Trophoblast cell (in vitro differentiated cells and primary cell): ENCODE measurements at regions not wholly inside any gene's neighbourhood (a gene's known extent, or its start where the extent isn't known, plus 50 kb on each side); places are given as distances from the start of the nearest gene placed in this dataset.
A peak's percentile ranks its signal among the peaks of the same experiment; 100 is the strongest.
"Not testable (repeated sequence)": the region's sequence is repeated elsewhere in the genome, so short reads cannot be mapped to it uniquely, and the experiment has no call there.

Experiments
- DNase-seq, 2 donors: peaks; one replicate each; pipeline ENCODE4 v3.0.0-alpha.2; 2016
- H2AFZ ChIP-seq: 2 replicates; pipeline ENCODE4 v1.6.1; 2013; ENCODE audit warnings: low read length, moderate library complexity, mild to moderate bottlenecking; ENCODE audit not compliant: insufficient read depth, poor library complexity
- H2AK5ac ChIP-seq: 2 replicates; pipeline ENCODE4 v1.6.1; 2013; ENCODE audit warnings: mild to moderate bottlenecking, low read length
- H2BK120ac ChIP-seq: 2 replicates; pipeline ENCODE4 v1.6.1; 2013; ENCODE audit warnings: low read length, mild to moderate bottlenecking, moderate library complexity; ENCODE audit not compliant: insufficient read depth, poor library complexity
- H2BK12ac ChIP-seq: 2 replicates; pipeline ENCODE4 v1.6.1; 2013; ENCODE audit warnings: mild to moderate bottlenecking, low read length, moderate library complexity
- H2BK5ac ChIP-seq: 2 replicates; pipeline ENCODE4 v1.6.1; 2013; ENCODE audit warnings: low read length, low read depth, moderate library complexity, mild to moderate bottlenecking; ENCODE audit not compliant: poor library complexity
- H3K14ac ChIP-seq: 2 replicates; pipeline ENCODE4 v1.6.1; 2013; ENCODE audit warnings: mild to moderate bottlenecking, low read length
- H3K18ac ChIP-seq: 2 replicates; pipeline ENCODE4 v1.6.1; 2013; ENCODE audit warnings: mild to moderate bottlenecking, low read length
- H3K23ac ChIP-seq: 2 replicates; pipeline ENCODE4 v1.6.1; 2013; ENCODE audit warnings: low read length
- H3K27ac ChIP-seq: 2 replicates; pipeline ENCODE4 v1.5.1; 2013; ENCODE audit warnings: low read depth, mild to moderate bottlenecking, inconsistent platforms, low read length, moderate library complexity
- H3K27me3 ChIP-seq: 2 replicates; pipeline ENCODE4 v1.6.1; 2013; ENCODE audit warnings: inconsistent platforms, mild to moderate bottlenecking, low read length, moderate library complexity; ENCODE audit not compliant: insufficient read depth
- H3K36me3 ChIP-seq, 2 experiments: 1 replicate in 1 of 2; 2 replicates in 1 of 2; pipeline ENCODE4 v1.6.1; 2013; ENCODE audit warnings: low read length in 2 of 2, mild to moderate bottlenecking in 2 of 2, moderate library complexity in 1 of 2; ENCODE audit not compliant: insufficient read depth in 2 of 2, control insufficient read depth in 1 of 2
- H3K4ac ChIP-seq: 2 replicates; pipeline ENCODE4 v1.6.1; 2013; ENCODE audit warnings: low read depth, mild to moderate bottlenecking, low read length, moderate library complexity
- H3K4me1 ChIP-seq, 2 experiments: 1 replicate in 1 of 2; 2 replicates in 1 of 2; pipeline ENCODE4 v1.6.1; 2013; ENCODE audit warnings: low read length in 2 of 2, mild to moderate bottlenecking in 2 of 2, moderate library complexity in 1 of 2; ENCODE audit not compliant: insufficient read depth in 2 of 2, control insufficient read depth in 1 of 2
- H3K4me2 ChIP-seq: 2 replicates; pipeline ENCODE4 v1.6.1; 2013; ENCODE audit warnings: inconsistent platforms, mild to moderate bottlenecking, low read length, moderate library complexity
- H3K4me3 ChIP-seq: 2 replicates; pipeline ENCODE4 v1.5.1; 2013; ENCODE audit warnings: mild to moderate bottlenecking, low read depth, low read length, inconsistent platforms
- H3K79me1 ChIP-seq: one replicate; pipeline ENCODE4 v1.6.1; 2013; ENCODE audit warnings: low read length
- H3K79me2 ChIP-seq: 2 replicates; pipeline ENCODE4 v1.6.1; 2013; ENCODE audit warnings: low read length, mild to moderate bottlenecking; ENCODE audit not compliant: control insufficient read depth, insufficient read depth, poor library complexity
- H3K9ac ChIP-seq: 2 replicates; pipeline ENCODE4 v1.6.1; 2013; ENCODE audit warnings: mild to moderate bottlenecking, low read length
- H3K9me3 ChIP-seq: 2 replicates; pipeline ENCODE4 v1.6.1; 2013; ENCODE audit warnings: low read depth, mild to moderate bottlenecking, control low read depth, inconsistent platforms, low read length; ENCODE audit not compliant: insufficient read depth
- H4K12ac ChIP-seq: 2 replicates; pipeline ENCODE4 v1.6.1; 2013; ENCODE audit warnings: low read depth, mild to moderate bottlenecking, low read length, moderate library complexity
- H4K8ac ChIP-seq: 2 replicates; pipeline ENCODE4 v1.6.1; 2013; ENCODE audit warnings: low read depth, mild to moderate bottlenecking, low read length, moderate library complexity
- H4K91ac ChIP-seq: one replicate; pipeline ENCODE4 v1.6.1; 2013; ENCODE audit warnings: low read depth, mild to moderate bottlenecking, low read length, moderate library complexity
- WGBS: extraction: QIAGEN DNeasy Blood & Tissue Kit; methylation state at CpG from one replicate; pipeline ENCODE4 v1.1.7; 2013; ENCODE audit warnings: missing lambda C conversion rate; ENCODE audit not compliant: insufficient read length, insufficient coverage; ENCODE audit errors: extremely low coverage; 5-methylcytosine and 5-hydroxymethylcytosine counted together

DNA sequence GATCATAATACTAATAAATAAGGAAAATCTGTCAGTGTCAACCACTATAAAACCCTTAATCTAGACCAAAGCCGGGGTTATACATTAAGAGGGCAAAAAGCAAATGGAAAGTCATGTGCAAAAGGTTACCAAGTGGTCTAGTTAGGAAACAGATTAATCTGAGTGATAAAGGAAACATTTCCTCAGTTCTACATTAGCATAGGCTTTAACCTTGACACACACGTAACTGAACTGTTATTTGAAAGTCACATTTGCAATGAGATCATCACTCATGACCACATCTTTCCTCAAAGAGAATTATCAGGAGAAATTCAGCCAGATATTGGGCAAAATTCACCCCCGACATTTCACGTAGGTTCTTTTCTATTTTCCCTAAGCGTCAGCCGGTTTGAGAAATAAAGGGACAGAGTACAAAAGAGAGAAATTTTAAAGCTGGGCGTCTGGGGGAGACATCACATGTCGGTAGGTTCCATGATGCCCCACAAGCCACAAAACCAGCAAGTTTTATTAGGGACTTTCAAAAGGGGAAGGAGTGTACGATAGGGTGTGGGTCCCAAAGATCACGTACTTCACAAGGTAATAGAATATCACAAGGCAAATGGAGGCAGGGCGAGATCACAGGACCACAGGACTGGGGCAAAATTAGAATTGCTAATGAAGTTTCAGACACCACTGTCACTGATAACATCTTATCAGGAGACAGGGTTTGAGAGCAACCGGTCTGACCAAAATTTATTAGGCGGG lies 76.8 kb upstream of the DST start:
- not testable (repeated sequence) for H3K36me3 ChIP-seq, H3K27me3 ChIP-seq, H4K8ac ChIP-seq, H2BK5ac ChIP-seq, H3K4me2 ChIP-seq, H3K14ac ChIP-seq, H2BK120ac ChIP-seq, H3K18ac ChIP-seq, H3K79me1 ChIP-seq, H3K4me3 ChIP-seq, H2AK5ac ChIP-seq, H3K27ac ChIP-seq, H3K4ac ChIP-seq, H3K9me3 ChIP-seq, H4K12ac ChIP-seq, H3K79me2 ChIP-seq, H3K23ac ChIP-seq, H3K4me1 ChIP-seq, H2AFZ ChIP-seq, H4K91ac ChIP-seq, H3K9ac ChIP-seq, H2BK12ac ChIP-seq
- peak in 1 of 2 donors; percentile 27 for DNase-seq
- WGBS: no CpG with 5 or more reads among the region's 13 CpGs

- no peak overlapping the region for H2BK5ac ChIP-seq
- no peak overlapping the region for H3K23ac ChIP-seq
- H3K4me2 ChIP-seq: no peak overlapping the region
- no peaks in the 10 kb centered on the region for H3K79me1 ChIP-seq
- H2BK120ac ChIP-seq: no peak overlapping the region
- H4K91ac ChIP-seq: no peak overlapping the region
- no peaks in the 10 kb centered on the region for H3K27me3 ChIP-seq
- no peak overlapping the region for H3K27ac ChIP-seq
- no peak overlapping the region for H2BK12ac ChIP-seq
- H3K4ac ChIP-seq: no peak overlapping the region
- no peak overlapping the region for H2AFZ ChIP-seq
- H3K9me3 ChIP-seq: no peaks in the 10 kb centered on the region
- H3K9ac ChIP-seq: no peak overlapping the region
- H3K14ac ChIP-seq: no peak overlapping the region
- no peak overlapping the region for H3K4me3 ChIP-seq
- H3K36me3 ChIP-seq: no peaks in the 10 kb centered on the region
- no peak overlapping the region for H4K12ac ChIP-seq
- peaks cover 9 to 11% of the 10 kb centered on the region in 2 experiments for H3K4me1 ChIP-seq
- H2AK5ac ChIP-seq: no peak overlapping the region
- H3K79me2 ChIP-seq: no peaks in the 10 kb centered on the region
- DNase-seq: peak in 1 of 2 donors; percentile 91
- no peak overlapping the region for H4K8ac ChIP-seq
- H3K18ac ChIP-seq: no peak overlapping the region
Measured at GRCh38 chr6:56718236-56718635, 75.5 kb upstream of the DST start.

- no peak overlapping the region for H2AK5ac ChIP-seq
- no peaks in the 10 kb centered on the region for H3K27me3 ChIP-seq
- H3K23ac ChIP-seq: no peak overlapping the region
- no peak overlapping the region for H2BK5ac ChIP-seq
- H3K9me3 ChIP-seq: no peaks in the 10 kb centered on the region
- no peak for DNase-seq
- no peak overlapping the region for H3K27ac ChIP-seq
- no peak overlapping the region for H4K8ac ChIP-seq
- H3K18ac ChIP-seq: no peak overlapping the region
- H2BK120ac ChIP-seq: no peak overlapping the region
- peaks cover 9 to 11% of the 10 kb centered on the region in 2 experiments for H3K4me1 ChIP-seq
- no peak overlapping the region for H2BK12ac ChIP-seq
- H3K4me3 ChIP-seq: no peak overlapping the region
- H3K9ac ChIP-seq: no peak overlapping the region
- H2AFZ ChIP-seq: no peak overlapping the region
- H3K79me1 ChIP-seq: no peaks in the 10 kb centered on the region
- H3K36me3 ChIP-seq: no peaks in the 10 kb centered on the region
- no peaks in the 10 kb centered on the region for H3K79me2 ChIP-seq
- WGBS: no CpG with 5 or more reads among the region's 3 CpGs
- H3K14ac ChIP-seq: no peak overlapping the region
- no peak overlapping the region for H4K12ac ChIP-seq
- H4K91ac ChIP-seq: no peak overlapping the region
- H3K4me2 ChIP-seq: no peak overlapping the region
- no peak overlapping the region for H3K4ac ChIP-seq
Measured at GRCh38 chr6:56716229-56716628, 73.5 kb upstream of the DST start.

GRCh38 chr6:56715741-56716140 lies 73.1 kb upstream of the DST start:
- Histone ChIP-seq H3K23ac (no peak overlapping the region), H3K4me1 (peaks cover 9 to 11% of the 10 kb centered on the region in 2 experiments), H4K91ac (no peak overlapping the region), H3K4me2 (no peak overlapping the region), H3K18ac (no peak overlapping the region), H2BK5ac (no peak overlapping the region), H2BK12ac (no peak overlapping the region), H2AFZ (no peak overlapping the region), H4K8ac (no peak overlapping the region), H3K14ac (no peak overlapping the region), H3K27me3 (no peaks in the 10 kb centered on the region), H3K9me3 (no peaks in the 10 kb centered on the region), H3K79me2 (no peaks in the 10 kb centered on the region), H3K4me3 (no peak overlapping the region), H3K36me3 (no peaks in the 10 kb centered on the region), H4K12ac (no peak overlapping the region), H2AK5ac (no peak overlapping the region), H3K27ac (no peak overlapping the region), H2BK120ac (no peak overlapping the region), H3K79me1 (no peaks in the 10 kb centered on the region), H3K9ac (no peak overlapping the region), H3K4ac (no peak overlapping the region)
- DNase-seq: no peak
- no CpG with 5 or more reads among the region's 3 CpGs for WGBS
